Kidney (tissue), 13 donors: ENCODE measurements at regions not wholly inside any gene's neighbourhood (a gene's known extent, or its start where the extent isn't known, plus 50 kb on each side); places are given as distances from the start of the nearest gene placed in this dataset.
"Not testable (repeated sequence)": the region's sequence is repeated elsewhere in the genome, so short reads cannot be mapped to it uniquely, and the experiment has no call there.

ENCODE experiments used
- DNase-seq, 5 donors: peaks; one replicate each; pipeline ENCODE4 v3.0.0-alpha.2; 2013 to 2020
- FAIRE-seq: peaks from 2 replicates; lab custom pipeline; 2012; peaks lifted over from hg19 to GRCh38; lab: Jason Lieb, UNC
- H3K27ac ChIP-seq, 2 donors: one replicate each; pipeline ENCODE4 v1.7.0; 2013; ENCODE audit warnings: low read depth in 2 of 2, low read length in 2 of 2, inconsistent platforms in 1 of 2
- H3K27me3 ChIP-seq: one replicate; pipeline ENCODE4 v1.7.1; 2013; ENCODE audit warnings: low read length, inconsistent platforms; ENCODE audit not compliant: control insufficient read depth, insufficient read depth
- H3K36me3 ChIP-seq, 3 donors: one replicate each; pipeline versions ENCODE4 v1.7.0 to v1.7.1; 2013; ENCODE audit warnings: low read length in 3 of 3, control low read depth in 1 of 3, inconsistent platforms in 1 of 3; ENCODE audit not compliant: insufficient read depth in 3 of 3, control insufficient read depth in 2 of 3
- H3K4me1 ChIP-seq, 3 donors: one replicate each; pipeline versions ENCODE4 v1.7.0 to v1.7.1; 2013; ENCODE audit warnings: low read length in 3 of 3, inconsistent platforms in 1 of 3, low read depth in 1 of 3; ENCODE audit not compliant: control insufficient read depth in 2 of 3, insufficient read depth in 2 of 3
- H3K4me3 ChIP-seq, 3 donors: one replicate each; pipeline versions ENCODE4 v1.7.0 to v1.8.1; 2013; ENCODE audit warnings: low read length in 3 of 3, control low read depth in 1 of 3, inconsistent platforms in 1 of 3
- H3K9ac ChIP-seq, 3 donors: one replicate each; pipeline versions ENCODE4 v1.7.0 to v1.7.1; 2013; ENCODE audit warnings: low read length in 3 of 3, control low read depth in 1 of 3, inconsistent platforms in 1 of 3
- H3K9me3 ChIP-seq, 3 donors: one replicate each; pipeline versions ENCODE4 v1.7.0 to v1.7.1; 2013; ENCODE audit warnings: low read length in 3 of 3, control low read depth in 1 of 3, inconsistent platforms in 1 of 3; ENCODE audit not compliant: control insufficient read depth in 2 of 3, insufficient read depth in 1 of 3
- intact Hi-C: fragments of 100-400 bp; cut with DNase I; formaldehyde crosslinking; loops from one replicate; pipeline ENCODE4 v1.11.1; 2022
- TF ChIP-seq, protein P1 (sequence below): IDR thresholded peaks from 3 replicates; pipeline ENCODE4 v1.5.1; 2012; ENCODE audit warnings: mild to moderate bottlenecking, moderate library complexity, borderline replicate concordance; ENCODE audit not compliant: insufficient read depth; ENCODE audit errors: extremely low read depth
- donor health status: control.
- donor health status: control.
- donor health status: control.
- donor health status: control.
- donor health status: control.
- donor health status: DM: yes; HTN: yes; CAD: no.
- donor health status: Normal renal cell carcinoma (clear cell type).

DNA sequence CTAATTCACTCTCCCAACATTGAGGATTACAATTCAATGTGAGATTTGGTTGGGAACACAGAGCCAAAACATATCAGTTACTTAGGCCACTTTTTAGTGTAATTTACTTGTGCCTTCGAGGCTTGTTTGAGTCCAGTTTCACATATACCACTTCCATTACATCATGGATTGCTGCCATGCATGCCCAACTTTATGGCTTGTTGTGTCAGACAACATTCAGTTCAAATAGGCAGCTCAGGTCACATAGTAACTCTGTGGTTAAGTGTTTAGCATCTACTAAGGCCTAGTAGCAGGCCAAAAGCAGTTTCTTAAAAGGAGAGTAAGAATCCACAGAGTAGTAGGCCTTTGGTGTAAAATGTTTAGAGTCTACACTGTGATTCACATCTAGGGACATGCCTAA is 164.3 kb upstream of the GMNC start:
- no peak for FAIRE-seq
- peak in 2 of 5 donors; percentile 10 to 18 for DNase-seq
- Histone ChIP-seq H3K27me3 (no peaks in the 10 kb centered on the region), H3K9me3 (no peaks in the 10 kb centered on the region), H3K4me1 (no peaks in the 10 kb centered on the region), H3K27ac (no peak overlapping the region), H3K9ac (no peak overlapping the region), H3K4me3 (no peak overlapping the region), H3K36me3 (no peaks in the 10 kb centered on the region)
- TF ChIP-seq, protein P1, sequence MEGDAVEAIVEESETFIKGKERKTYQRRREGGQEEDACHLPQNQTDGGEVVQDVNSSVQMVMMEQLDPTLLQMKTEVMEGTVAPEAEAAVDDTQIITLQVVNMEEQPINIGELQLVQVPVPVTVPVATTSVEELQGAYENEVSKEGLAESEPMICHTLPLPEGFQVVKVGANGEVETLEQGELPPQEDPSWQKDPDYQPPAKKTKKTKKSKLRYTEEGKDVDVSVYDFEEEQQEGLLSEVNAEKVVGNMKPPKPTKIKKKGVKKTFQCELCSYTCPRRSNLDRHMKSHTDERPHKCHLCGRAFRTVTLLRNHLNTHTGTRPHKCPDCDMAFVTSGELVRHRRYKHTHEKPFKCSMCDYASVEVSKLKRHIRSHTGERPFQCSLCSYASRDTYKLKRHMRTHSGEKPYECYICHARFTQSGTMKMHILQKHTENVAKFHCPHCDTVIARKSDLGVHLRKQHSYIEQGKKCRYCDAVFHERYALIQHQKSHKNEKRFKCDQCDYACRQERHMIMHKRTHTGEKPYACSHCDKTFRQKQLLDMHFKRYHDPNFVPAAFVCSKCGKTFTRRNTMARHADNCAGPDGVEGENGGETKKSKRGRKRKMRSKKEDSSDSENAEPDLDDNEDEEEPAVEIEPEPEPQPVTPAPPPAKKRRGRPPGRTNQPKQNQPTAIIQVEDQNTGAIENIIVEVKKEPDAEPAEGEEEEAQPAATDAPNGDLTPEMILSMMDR = no peak
- intact Hi-C loops = no loop called here

- H3K9me3 ChIP-seq = no peaks in the 10 kb centered on the region
- no peak for FAIRE-seq
- no peak overlapping the region for H3K27ac ChIP-seq
- no peaks in the 10 kb centered on the region for H3K27me3 ChIP-seq
- TF ChIP-seq, protein P1 = no peak
- no peak overlapping the region for H3K9ac ChIP-seq
- H3K36me3 ChIP-seq = no peaks in the 10 kb centered on the region
- no peak for DNase-seq
- no peak overlapping the region for H3K4me3 ChIP-seq
- no peaks in the 10 kb centered on the region for H3K4me1 ChIP-seq
- intact Hi-C loops = no loop called here
These were observed 158.4 kb upstream of the GMNC start for GRCh38 chr3:191020730-191021396.

DNA sequence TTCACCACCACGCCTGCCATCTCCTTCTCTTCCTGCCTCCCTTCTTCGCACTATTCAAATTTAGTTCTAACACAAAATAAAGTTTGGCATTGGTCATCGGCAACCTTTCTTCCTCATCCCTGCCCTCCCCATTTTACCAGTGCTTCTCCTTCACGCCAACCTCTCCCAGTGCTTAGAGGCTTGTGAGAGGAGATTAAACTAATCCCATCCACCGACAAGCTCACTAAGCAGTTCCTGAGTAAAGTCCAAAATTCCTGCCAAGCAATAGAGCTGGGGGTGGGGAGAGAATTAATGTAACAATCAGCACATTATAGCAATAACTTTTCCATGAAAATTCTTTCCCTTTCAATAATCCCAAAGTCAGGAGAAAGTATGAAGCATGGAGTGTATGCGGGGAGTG is 157.4 kb upstream of the GMNC start:
- no peak for FAIRE-seq
- H3K36me3 ChIP-seq = no peaks in the 10 kb centered on the region
- H3K4me1 ChIP-seq = no peaks in the 10 kb centered on the region
- TF ChIP-seq, protein P1 = no peak
- no peaks in the 10 kb centered on the region for H3K27me3 ChIP-seq
- intact Hi-C loops = no loop called here
- no peak for DNase-seq
- no peak overlapping the region for H3K9ac ChIP-seq
- H3K4me3 ChIP-seq = no peak overlapping the region
- H3K9me3 ChIP-seq = no peaks in the 10 kb centered on the region
- H3K27ac ChIP-seq = no peak overlapping the region

GRCh38 chr3:191015960-191016359 is 153.5 kb upstream of the GMNC start:
- H3K9ac ChIP-seq, H3K27ac ChIP-seq, H3K36me3 ChIP-seq, H3K9me3 ChIP-seq, FAIRE-seq, intact Hi-C loops, H3K4me1 ChIP-seq, H3K27me3 ChIP-seq, H3K4me3 ChIP-seq: not testable (repeated sequence)
- DNase-seq = peak in 1 of 5 donors; percentile 47
